ENCODE measurements at regions not wholly inside any gene's neighbourhood (a gene's known extent, or its start where the extent isn't known, plus 50 kb on each side); places are given as distances from the start of the nearest gene placed in this dataset.
"Not testable (repeated sequence)": the region's sequence is repeated elsewhere in the genome, so short reads cannot be mapped to it uniquely, and the experiment has no call there.

DNA sequence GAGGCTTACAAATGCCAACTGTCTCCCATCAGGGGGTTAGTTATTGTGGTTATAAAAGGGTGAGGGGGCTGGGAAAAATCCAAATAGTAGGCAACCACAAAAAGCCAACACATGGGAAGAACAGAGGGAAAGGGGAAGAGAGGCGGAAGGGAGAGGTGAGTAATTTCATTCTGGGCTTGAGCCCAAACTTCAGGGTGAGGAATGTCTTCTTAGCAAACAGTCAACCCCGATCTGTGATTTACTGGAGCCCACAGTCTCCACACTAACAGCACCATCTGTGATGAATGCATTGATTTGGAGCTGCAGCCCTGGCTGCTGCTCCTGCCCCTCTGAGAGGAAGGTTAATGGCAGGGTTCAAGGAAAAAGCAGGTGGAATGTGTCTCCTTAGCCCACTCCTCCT is 162.2 kb upstream of the GPR101 start:
- DNase-seq (ENCODE audit: low spot score), result no peak

DNA sequence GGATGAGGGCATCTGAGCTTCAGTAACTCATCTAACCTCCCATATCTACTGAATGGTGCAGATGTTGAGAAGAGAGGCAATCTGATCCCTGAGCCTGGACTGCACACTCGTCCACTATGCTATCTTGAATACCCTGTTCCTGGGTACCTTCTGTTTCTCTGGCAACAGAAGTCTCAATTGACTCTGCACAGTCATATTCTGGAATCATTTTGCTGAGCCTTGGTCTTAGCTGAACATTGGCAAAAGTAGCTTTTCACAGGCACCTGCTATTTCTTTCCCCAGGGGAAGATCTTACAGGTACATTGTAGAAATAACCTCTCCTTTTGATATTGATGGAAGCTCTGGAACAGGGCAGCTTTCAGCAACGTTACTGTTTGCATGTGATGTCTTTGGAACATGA is 161.5 kb upstream of the GPR101 start:
- DNase-seq (ENCODE audit: low spot score), result no peak

DNA sequence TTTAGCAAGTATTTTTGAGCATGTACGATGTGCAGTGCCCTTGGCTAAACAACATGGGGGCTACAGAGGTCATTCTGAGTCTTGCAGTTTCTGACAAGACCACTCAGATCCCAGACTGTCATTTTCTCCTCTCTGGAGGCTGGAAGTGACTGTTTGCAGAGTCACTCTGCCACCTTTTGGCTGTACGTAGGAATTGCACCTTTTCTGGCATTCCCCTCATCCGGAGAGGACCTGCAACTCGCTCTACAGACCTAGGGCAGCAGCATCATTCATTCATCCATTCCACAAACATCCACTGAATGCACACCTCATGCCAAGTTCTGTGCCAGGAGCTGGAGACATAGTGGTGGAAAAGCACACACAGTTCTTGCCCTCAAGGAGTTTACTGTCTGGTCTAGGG is 160.4 kb upstream of the GPR101 start:
- DNase-seq (ENCODE audit: low spot score), result peak; percentile 52

DNA sequence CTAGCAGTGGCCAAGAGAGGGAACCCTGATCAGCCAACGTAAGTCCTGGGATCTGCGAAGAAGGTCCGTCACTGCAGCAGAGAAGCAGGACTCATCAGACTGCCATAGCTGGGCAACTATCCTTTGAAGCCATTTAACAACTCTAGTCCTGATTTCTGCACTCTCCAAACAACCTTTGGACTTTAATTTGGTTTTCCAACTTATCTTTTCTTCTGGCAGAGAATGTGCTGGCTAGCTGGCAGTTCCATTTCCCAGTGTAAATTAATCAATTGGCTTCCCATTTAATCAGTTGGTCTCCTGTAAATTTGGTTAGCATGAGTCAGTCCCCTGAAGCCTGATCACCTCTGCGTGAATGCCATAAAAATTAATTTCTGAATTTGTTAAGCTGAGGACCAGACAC is 153.7 kb upstream of the GPR101 start:
- no peak for DNase-seq (ENCODE audit: low spot score)

DNA sequence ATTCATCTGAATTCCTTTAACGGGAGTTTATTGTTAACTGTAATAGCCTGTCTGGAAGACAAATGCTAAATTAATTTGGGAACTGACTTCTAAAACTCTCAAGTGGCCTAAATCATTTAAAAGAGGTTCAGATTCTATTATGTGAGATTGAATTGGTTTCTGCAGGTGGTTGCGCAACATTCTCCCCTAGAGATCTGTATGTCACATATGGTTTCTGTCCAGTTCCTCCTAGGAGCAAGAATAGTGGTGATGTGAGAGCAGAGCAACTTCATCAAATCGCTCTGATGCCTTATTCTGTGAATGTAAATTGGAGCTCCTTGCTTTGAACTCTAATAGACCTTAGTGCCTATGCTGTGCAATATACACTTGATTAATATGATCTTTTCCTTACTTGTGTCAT is 144.6 kb upstream of the GPR101 start:
- DNase-seq (ENCODE audit: low spot score), result no peak

DNA sequence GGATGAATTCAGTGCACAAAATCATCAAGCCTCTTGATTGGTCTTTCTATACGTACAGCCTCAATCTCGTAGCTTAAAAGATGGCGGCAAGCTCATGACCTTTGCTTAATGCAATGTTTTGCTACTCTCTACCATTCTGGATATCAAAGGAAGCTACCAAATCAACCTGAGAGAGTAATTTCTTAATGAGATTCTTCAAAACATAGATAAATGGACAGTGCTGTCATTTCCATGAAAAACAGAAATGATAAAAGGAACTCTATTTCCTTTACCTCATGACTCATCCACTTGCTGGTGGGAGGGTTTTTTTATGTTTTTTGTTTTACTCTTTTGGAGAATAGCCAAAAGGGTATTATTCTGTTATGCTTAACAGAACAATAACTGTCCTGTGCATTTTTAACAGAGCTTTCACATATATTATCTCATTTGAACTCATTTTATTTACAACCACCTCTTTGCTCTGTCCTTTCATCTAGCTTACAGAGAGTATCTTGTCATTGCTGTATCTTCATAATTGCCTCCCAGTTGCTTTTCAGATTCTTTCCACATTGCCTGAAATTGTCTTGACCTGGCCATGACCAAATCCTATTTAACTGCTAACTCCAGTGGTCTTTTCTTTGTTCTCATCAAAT is 138.6 kb upstream of the GPR101 start:
- peak; percentile 12 for DNase-seq (ENCODE audit: low spot score)

DNA sequence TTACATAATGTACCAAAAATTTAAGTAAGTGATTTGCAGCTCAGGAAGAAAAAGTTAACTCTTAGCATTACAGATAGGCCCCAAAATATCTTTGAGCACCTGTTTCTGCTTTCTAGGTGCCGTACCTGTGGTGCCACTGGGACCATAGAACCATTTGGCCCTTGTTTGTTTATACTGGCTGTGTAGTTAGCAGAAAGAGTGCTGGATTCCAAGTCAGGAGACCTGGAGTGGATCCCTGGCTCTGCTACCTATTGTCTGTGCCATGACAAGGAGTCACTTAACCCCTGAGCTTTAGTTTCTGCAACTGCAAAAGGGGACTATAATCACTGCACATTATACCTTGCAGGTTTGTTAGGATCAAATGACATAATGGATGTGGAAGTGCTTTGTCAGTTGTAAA is 137.8 kb upstream of the GPR101 start:
- no peak for DNase-seq (ENCODE audit: low spot score)

DNA sequence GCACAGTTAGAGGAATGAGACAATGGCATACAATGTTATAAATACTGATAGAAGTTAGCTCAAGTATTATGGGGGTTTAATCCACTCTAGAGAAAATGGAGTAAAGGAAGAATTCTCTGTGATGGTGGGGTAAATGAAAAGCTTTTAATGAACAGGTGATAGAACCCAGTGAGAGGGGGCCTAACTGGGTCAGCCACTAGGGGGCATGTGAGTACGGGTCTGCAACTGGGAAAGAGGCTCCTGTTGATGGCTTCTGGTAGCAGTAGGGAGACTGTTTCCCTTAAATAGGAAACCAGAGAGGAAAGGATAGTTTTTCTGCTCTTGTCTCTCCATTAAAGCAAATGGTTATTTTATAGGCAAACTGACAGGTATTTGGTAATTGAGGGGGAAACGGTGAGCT is 132.8 kb upstream of the GPR101 start:
- DNase-seq (ENCODE audit: low spot score), result no peak

DNA sequence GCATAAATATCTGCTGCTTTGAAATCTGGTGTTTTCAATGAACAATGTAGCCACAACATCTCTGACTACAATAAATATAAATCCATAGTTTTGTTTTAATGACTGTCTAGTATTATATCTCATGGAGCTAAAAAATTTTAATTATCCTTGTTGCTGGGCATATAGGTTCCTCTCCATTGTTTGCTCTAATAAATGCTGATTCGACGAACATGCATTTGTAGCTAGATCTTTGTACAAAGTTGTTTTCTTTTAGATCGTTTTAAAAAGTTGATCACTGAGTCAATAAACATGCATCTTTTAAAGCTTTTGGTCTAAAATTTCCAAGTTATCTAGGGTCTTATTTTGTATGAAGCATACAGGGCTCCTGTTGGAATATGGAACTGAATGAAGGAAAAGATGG is 130.5 kb upstream of the GPR101 start:
- DNase-seq (ENCODE audit: low spot score), result no peak

DNA sequence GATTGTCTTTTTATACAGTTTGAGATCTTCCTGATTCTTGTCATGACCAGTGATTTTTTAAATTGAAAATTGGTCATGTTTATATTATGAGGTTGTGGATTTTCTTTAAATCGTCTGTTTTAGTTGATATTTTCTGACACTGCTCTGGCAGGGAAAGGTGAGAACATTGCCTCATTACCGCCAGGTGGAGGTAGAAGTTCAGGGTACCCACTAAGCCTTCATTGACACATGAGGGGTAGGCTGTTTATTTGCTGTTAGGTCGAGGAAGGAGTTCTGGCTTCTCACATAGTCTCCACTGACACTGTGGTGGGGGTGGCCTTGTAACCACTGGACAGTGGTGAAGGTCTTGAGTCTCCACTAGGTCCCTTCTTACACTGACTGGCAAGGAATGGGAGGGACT is 117.6 kb upstream of the GPR101 start:
- DNase-seq (ENCODE audit: low spot score), result no peak

DNA sequence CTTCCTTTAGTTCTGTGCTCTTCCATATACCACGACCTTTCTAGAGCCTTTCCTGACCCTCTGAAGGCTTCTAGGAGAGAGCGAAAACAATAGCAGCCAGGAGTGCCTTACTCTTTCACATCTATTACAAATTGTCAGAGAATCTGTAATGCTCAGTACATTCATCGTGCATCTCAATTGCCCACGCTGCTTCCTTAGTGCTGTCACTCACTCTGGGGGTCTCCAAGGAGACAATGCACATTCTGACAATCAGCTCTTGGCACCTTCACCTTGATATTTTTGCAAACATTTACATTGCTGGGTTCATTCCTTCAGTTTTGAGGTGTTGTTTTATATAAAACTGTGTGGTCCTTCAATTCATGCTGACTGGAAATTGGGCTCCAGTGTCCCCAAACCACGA is 110.1 kb upstream of the GPR101 start:
- no peak for DNase-seq (ENCODE audit: low spot score)

DNA sequence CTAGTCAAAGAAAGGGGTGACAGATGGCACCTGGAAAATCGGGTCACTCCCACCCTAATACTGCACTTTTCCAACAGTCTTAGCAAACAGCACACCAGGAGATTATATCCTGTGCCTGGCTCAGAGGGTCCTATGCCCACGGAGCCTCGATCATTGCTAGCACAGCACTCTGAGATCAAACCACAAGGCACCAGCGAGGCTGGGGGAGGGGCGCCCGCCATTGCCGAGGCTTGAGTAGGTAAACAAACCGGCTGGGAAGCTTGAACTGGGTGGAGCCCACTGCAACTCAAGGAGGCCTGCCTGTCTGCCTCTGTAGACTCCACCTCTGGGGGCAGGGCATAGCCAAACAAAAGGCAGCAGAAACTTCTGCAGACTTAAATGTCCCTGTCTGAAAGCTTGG is 88.9 kb upstream of the GPR101 start:
- DNase-seq (ENCODE audit: low spot score), result not testable (repeated sequence)

DNA sequence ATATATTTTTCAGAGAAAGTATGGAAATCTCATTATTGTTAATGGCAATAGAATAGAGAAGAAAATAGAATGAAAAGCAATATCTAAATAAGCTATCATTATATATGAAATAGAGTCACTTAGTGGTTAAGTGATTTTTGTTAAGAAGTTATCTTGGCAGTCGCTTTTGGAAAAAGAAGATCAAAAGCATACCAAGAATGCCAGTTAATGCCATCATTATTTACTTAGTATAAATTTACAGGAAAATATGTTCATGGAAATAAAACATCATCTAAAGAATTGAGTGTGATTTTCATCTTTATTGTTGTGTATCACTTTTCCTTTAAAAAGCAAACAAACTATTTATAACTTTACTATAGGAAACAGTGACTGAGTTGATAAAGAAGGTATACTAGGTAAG is 85.3 kb upstream of the GPR101 start:
- DNase-seq (ENCODE audit: low spot score), result no peak

DNA sequence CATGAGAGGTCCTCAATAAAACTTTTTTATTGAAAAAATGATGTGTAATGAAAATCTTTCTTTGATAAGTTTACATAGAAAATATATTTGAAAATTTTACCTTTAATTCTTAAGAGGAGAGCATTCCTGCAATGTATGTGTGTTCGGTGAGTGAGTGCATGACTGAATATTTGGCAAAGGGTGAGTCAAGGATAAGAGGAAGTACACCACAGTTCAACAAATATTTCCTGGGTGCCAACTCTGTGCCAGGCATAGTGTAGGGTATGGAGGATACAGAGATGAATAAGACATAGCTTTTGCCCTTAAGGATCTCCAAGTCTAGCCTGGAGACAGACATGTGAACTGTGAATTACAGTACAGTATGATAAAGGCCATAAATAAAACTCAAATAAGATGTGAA is 84.7 kb upstream of the GPR101 start:
- no peak for DNase-seq (ENCODE audit: low spot score)

DNA sequence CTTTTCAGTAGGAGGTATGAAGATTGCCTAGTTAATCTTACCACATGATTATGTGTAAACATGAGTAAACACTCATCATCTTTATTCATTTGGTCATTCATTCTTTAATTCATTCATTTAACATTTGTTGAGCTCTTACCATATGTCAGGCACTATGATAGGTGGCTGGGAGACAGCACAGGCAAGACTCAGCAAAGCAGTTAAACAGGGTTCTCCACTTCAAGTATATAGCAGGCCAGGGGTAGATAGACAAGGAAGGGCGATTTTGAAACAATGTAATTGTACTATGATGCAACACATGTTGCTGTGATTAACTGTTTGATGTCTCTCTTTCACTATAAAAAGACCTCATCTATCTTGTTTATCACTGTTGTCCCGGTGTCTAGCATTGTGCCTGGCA is 84.3 kb upstream of the GPR101 start:
- no peak for DNase-seq (ENCODE audit: low spot score)

DNA sequence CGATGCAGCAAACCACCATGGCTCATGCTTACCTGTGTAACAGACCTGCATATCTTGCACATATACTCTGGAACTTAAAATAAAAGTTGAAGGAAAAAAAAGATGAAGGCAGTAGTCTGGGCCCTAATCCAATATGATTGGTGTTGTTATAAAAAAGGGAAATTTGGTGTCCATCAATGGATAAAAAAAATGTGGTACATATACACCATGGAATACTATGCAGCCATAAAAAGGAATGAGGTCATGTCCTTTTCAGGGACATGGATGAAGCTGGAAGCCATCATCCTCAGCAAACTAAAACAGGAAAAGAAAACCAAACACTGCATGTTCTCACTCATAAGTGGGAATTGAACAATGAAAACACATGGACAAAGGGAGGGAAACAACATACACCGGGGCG is 74.1 kb upstream of the GPR101 start:
- DNase-seq (ENCODE audit: low spot score), result not testable (repeated sequence)

DNA sequence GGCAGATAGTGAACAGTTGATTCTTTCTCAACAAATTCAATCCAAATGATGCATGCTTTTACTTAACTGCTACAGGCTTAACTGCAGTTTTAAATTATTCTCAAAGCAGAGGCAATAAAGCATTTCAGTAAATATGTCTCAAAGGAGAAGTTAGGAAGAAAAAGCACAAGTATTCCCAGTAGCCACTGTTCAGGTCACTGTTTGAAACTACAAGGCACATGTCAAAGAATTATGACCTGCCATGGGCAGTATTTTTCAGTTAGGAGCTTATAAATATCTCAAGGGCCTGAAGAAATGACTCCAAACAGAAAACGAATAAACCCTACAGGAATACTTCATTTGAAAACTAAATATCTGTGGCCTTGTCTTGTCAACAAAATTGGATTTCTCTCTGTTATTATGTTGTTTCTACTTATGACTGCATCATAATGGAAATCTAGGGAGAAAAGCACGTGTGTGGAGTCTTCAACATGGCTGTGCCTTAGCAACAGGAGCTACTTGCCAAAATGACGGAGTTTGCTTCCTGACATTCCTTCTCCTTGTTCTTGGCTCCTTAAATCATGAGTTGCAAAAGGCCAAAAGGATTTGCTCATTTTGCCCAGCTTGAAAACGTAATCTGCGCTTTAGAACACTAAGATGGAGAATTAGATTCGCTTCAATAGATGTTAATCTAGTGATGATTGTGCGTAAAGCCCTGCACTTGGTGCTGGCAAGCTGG is 67.6 kb upstream of the GPR101 start:
- no peak for DNase-seq (ENCODE audit: low spot score)
